NCI-H69 (cell line): ENCODE measurements at regions not wholly inside any gene's neighbourhood (a gene's known extent, or its start where the extent isn't known, plus 50 kb on each side); places are given as distances from the start of the nearest gene placed in this dataset.
A peak's percentile ranks its signal among the peaks of the same experiment; 100 is the strongest.

Experiments
- DNase-seq: peaks from one replicate; lab custom pipeline; 2025; lab: John Stamatoyannopoulos, UW

DNA sequence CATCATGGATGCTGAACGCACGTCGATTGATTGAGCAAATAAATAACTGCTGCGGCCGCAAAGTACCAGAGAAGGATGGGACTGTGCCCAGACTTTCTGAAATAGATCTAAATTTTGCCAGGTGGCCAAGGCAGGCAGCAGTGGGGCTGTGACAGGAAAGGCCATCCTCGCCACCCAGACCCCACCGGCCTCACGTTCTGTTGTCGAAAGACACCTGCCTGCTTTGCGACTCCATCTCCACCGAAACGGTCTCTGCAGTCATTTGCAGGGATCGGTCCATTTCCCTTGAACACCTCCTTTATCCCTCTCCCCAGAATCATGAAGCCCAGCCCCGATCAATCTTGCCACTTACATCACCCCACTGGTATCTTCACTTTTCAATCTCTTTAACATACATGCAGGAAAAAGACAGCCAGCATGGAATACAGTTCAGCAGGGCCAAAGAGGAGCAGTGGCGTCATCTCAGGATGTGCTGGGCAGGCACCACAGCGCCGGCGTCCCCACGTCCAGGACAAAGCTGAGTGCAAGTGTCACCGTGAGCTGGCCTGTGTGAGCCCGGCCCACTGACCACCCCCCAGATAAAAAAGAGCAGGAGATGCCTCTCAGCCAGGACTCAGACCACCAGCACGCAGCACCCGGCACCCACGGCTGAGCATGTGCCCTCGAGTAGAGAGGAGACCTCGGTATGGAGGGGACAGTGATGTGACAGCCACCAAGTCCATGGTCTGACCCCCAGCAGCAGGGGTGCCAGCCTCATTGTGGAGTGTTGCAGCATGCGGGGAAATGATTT lies 610.3 kb downstream of the TBC1D22A start:
- DNase-seq = no peak

DNA sequence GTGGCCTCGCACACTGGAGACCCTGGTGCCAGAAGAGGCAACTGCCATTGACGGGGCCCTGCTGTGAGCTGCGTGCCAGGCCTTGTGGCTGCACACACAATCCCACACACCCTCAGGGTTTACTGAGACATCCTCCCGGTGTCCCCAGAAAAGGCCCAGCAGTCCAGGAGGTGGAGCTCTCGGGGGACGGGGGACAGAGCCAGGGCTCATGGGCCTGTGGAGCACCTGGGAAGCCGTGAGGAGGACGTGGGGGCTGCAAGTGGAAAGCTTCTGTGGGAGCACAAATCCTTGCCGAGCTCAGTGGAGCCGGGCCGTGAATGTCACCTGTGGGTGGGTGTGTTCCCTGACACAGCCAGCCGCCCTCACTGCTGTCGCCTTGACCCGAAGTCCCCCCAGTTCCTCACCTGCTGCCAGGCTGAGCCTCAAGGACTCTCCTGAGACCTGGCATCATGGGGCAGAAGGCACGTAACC lies 609.7 kb downstream of the TBC1D22A start:
- no peak for DNase-seq

DNA sequence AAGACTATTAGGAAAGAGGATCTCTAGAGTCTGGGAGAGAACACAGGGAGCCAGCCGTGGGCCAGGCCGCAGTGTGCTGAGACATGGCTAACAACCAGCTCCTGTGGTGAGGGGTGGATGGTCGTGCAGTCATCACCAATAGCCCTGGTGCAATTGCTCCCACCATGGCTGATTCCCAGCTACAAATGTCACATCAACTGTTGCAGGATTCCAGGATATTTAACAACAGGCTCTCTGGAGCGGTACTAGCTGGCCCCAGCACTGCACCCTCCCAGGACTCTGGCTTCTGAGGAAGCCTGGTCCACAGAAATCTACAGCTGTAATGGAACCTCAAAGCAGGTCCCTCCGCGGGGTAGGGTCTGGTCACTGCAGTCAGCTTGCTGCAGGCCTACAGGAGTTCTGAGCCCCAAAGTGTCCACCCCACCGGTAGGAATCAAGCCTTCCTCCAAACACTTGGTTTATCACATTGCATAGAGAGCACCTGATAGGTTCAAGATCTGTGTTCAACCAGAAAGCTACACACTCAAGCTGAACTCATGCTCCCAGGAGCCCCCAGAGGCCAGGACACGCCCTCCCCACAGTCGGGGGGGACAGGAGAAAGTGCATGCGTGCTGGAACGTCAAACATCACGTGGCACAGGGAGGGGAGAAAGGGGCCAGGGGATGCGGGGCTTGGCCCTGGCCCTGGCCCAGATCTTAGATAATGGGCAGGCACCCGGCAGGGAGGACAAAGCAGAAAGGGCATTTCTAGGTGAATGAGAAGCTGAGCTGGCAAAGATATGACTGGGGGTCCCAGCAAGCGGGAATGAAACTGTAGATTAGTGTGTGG lies 609.0 kb downstream of the TBC1D22A start:
- no peak for DNase-seq

DNA sequence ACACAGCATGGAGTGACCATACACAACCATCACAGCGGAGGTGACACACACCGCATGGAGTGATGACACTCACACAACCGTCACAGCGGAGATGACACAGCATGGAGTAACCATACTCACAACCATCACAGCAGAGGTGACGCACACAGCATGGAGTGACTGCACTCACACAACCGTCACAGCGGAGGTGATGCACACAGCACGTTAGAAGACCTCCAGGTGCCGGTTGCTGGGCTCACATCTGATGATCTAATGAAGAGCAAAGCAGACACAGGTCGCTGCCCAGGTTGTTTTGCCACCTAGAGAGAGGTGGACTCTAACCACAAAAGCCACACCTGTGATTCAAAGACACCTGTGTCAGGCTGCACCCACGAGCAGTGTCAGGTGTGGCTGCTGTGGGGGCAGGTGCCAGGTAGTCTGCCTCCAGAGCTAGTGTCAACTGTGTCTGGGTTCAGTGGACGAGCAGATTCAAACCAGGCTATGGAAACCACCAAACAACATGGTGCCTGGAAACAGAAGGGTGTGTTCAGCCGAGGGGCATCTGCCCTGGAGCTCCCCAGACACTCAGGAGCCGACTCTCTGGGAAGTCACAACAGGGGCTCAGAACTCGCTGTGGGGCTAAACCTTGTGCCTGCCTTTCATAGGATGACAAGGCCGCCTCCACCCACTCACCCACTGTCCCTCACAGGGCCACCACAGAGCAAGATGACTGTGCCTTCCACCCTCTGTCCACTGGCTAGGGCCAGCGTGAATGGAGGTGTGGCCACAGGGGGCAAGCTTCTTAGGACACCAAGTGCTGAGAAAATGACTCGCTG lies 608.2 kb downstream of the TBC1D22A start:
- DNase-seq = peak; percentile 29

DNA sequence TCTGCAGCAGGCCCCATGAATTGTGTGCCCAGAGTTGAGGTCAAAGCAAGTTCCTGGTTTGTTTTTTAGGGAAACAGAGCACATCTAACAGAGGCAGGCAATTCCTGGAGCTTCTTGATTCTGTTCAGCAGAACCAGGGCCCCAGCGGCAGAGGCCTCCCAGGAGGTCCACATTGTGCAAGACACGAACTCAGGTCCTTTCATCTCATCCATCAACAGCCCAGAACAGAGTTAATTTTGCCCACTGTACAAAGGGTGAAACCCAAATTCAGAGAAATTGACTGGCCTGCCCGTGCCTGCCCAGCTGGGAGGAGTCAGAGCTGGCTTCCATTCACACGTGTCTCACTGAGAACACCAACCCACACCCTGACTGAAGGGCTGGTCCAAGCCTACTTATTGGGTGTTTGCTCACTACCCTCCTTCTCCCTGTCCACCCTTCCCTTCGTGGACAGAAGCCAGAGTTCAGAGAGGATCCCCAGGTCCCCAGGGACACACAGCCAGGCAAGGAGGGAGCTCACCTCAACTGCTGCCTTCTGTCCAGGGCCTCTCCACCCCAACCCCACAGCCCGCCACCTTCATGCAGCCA lies 607.1 kb downstream of the TBC1D22A start:
- no peak for DNase-seq

DNA sequence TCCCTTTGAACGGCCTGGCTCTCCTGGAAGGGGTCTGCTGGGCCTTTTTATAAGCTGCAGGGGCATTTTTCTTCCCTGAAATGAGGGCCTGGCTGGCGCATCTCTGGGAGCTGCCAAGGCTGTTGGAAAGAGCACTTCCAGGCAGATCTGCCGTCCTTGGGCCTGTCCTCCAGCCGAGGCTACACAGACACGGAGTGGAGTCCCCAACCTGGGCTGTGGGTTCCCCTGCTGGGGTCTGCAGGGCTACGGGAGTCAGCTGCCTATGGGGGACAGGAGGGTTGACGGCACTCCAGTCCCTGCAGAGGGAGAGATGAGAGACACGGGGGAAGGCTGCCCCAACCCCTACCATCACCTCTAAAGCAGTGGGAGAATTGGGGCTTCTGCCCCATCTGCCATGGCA lies 606.6 kb downstream of the TBC1D22A start:
- DNase-seq = no peak

DNA sequence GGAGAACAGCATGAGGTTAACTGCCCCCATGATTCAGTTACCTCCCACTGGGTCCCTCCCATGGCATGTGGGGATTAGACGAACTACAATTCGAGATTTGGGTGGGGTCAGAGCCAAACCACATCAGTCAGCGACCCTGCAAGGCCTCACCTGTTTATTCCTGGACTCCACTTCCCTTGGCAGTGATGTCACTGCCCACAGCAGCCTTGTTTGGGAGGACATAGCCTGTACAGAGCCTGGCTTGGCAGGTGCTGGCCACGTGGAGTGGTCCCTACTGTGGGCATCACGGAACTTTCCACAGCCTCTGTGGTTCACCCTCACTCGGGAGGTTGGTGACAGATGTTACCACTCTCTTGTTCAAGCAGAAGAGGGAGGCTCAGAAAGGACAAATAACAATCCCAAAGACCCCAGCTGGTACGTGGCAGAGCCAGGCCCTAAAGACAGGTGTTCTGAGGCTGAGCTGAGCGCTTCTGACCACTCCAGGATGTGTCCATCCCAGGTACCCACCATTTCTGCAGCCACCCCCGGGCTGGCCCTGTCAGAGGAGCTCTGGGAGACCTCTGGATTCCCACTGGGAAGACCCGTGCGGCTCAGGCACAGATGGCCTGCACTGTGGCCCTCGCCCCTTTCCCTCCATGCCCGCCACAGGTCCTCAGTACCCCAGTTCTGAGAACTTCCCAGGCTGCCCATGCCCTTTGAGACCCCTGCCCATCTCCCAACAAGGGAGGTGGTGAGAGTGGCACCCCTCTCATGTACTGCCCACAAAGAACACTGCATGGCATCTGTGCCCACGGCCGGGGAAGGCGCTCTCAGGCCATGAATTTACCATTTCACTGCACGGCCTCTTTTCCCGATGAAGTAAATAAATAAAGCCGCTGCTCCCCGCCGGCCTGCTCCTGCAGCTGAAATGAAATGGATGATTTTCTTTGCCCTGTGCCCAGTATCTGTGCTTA lies 605.8 kb downstream of the TBC1D22A start:
- DNase-seq = no peak

DNA sequence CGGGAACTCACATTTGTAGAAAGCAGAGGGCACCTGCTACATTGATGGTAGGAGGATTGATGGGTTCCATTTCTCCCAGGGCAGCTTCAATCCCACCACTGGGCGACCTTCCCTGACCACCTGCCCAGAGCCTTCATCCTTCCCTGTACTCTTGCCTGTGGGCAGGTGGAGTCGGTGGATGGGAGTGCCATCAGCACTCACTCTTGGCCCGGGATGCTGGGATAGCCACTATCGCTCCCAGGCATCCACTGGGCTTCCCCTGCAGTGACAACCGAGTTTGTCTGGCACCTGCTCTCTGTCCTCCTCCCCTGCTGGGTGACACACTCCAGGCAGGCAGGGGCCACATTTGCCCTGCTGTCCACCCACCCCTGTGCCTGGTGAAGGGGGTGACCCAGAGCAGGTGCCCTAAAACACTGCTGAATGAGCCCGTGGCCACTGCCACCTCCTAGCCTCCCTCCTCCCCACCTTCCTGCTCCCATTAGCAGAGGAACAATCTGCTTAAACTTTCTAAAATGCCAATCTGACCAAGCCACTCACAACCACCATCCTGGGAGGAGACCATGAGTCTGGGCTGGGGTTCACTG lies 604.7 kb downstream of the TBC1D22A start:
- DNase-seq = no peak

DNA sequence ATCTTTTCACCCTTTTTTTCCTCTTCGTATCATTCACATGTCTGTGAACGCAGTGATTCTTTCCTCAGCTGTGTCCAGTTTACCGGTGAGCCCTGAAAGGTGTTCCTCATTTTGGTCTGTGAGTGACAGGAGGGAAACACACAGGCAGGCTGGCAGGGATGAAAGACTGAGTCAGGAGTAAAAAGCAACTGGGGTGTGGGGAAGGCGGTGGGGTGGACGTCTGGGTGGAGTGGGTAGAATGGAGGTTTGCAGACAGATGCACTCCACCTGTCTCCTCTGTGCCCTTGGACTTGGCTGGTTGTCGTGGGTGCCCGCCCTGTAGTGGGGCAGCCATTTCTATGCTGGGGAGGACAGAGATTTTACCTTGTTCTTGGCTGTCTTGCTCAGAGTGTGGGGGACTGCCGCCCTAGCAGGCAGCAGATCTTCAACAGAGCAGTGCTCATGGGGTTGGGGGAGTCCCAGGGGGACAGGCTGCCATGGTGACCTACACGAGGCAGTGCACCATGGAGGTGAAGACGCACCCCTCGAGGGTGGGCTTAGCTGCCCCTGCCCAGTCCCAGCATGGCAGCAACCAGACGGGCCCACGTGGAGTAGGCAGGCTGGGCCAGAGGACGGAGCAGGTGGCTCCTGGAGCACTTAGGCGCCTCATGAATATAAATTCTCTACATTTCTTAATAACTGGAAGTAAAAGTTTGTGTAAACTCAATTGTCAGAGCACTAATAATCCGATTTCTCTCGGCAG lies 603.7 kb downstream of the TBC1D22A start:
- no peak for DNase-seq

DNA sequence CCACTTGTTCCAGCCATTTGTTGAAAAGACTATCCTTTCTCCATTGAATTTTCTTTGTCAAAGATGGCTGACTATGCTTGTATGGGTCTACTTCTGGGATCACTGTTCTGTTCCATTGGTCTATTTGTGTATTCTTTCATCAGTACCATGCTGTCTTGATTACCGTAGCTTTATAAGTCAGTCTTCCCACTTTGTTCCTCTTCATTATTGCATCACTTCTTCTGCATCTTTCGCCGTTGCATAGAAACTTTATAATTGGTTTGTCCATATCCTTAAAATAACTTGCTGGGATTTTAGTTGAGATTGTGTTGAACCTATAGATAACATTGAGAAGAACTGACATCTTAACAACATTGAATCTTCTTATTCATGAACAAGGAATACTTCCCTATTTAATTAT lies 598.8 kb downstream of the TBC1D22A start:
- DNase-seq = no peak

DNA sequence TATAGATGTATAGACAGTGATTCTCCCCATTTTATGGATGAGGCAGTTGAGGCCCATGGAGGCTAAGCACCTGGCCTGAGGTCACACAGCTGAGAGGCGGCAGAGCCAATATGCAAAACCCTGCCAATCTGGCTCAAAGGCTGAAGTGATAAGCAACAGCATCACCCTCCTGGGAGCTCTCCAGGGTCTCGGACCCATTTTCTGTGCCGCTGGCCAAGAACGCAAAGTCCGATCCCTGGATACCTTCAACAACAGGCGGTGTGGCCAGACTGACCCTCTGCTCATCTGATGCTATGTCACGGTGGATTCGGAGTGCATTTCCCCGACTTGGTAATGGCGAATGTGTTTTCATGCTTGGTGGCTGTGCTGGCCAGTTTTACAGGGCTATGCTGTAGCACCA lies 595.0 kb downstream of the TBC1D22A start:
- DNase-seq = no peak

DNA sequence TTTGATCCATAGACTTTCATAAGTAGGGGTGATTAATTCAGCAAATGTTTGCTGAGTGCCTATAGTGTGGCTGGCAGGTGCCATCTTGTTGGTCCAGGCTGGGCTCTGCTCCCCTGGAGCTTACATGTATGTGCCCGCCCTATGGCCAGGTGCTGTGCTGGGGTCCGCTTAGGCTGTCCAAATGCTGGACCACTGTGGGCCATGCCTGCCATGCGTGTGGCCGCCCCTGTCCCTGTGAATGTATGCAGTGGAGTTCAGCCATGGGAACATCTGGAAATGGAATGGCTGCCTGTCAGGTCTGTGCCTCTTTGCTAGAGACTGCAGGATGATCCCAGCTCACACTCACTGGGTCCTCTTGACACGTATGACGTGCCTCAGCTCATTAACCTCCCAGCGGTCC lies 594.6 kb downstream of the TBC1D22A start:
- no peak for DNase-seq

DNA sequence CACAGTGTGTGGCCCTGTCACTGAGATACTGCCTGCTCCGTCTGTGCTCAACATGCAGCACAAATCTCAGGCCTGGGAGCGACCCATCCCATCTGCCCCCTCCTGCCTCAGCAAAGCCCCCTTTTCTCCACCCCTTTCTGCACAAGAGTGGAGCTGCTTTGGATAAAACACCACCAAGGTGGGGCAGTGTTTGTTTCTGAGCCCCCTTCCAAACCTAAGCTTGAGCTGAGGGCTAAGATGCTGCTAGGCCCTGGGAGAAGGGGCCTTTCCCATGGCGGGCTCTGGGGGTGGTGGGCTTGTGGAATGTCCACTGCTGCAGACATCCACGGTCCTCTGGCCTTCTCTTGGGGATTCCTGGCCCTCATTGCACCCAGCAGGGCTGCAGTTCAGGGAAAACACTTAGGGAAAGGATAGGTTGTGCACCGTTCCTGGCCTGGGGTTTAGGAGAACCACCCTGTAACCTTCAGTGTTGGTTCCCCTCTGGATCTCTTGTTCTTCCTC lies 594.1 kb downstream of the TBC1D22A start:
- no peak for DNase-seq

DNA sequence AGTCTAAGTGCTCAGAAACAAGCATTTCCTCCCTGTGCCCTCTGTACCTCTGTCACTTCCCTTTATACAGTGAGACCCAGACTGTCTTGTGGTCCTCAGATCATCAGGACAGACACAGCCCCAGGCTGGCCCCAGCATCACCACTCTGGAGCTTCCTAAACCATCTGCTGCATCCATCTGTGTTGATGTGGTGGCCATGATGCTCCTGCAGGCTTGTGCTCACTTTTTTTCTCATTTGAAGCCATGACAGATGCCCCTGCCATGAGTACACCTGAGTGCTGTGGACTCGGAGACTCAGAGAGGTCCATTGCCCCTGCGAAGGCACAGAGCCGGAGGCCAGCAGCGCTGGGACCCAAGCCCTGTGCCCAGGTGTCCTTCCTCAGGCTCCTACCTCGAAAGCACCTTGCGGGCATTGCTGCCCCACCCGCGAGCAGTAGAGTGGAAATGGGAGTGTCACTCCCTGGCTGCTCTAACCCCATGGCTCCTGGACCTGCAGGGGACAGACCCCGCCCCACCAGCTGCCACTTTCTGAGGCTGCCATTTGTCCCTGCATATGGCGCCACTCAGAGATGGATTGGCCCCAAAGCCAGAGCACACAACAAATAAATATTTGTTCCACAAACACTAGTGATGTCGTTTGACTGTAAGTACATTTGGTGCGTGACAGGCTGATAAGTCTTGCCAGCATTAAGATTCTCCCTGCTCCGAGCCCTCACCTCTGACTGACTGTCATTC lies 593.5 kb downstream of the TBC1D22A start:
- DNase-seq = peak; percentile 37

DNA sequence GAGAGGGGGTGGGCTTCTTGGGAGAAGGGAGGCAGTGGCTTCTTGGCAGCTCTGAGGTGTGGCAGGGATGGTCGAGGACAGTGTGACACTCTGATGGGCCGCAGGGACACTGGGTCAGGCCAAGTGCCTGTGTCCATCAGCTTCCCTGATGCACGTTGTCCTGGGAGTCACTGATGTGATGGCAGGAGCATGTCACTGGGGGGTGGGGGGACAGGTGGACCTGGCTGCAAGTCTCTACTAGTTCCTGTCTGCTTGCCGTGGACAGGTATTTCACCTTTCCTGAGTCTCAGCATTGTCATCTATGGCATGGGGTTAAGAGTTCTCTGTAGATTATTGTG lies 592.9 kb downstream of the TBC1D22A start:
- no peak for DNase-seq

DNA sequence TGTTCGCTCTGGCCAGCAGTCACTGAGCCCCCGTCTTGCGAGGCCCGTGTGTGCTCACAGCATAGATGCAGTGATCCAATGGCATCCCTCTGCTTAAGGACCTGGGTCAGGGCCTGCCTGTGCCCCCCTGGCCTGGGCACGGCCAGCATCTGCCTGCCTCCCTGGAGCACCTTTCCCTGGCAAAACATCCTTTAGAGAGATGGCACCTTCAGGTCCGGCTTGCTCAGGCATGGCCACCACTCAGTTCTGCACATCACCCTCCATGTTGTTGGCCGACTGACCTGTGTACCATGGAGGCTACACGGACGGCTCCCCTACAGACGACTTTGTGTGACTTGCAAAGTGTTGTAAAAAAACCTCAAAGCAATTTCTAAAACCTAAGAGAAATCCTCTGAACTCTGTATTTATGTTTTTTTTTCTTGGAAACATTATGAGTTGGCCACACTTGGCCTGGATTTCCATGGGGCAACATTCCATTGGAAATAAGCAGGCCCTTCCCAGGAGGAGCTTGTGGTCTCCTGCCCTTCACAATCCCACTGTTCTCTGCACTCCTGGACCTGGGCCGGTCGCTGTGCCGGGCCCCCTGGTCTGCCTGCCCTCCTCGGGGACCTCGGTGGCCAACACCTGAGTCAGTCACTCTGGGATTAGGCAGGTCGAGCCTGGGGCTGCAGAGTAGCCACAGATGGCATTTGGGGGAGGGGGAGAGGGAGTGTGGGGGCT lies 592.4 kb downstream of the TBC1D22A start:
- DNase-seq = no peak

DNA sequence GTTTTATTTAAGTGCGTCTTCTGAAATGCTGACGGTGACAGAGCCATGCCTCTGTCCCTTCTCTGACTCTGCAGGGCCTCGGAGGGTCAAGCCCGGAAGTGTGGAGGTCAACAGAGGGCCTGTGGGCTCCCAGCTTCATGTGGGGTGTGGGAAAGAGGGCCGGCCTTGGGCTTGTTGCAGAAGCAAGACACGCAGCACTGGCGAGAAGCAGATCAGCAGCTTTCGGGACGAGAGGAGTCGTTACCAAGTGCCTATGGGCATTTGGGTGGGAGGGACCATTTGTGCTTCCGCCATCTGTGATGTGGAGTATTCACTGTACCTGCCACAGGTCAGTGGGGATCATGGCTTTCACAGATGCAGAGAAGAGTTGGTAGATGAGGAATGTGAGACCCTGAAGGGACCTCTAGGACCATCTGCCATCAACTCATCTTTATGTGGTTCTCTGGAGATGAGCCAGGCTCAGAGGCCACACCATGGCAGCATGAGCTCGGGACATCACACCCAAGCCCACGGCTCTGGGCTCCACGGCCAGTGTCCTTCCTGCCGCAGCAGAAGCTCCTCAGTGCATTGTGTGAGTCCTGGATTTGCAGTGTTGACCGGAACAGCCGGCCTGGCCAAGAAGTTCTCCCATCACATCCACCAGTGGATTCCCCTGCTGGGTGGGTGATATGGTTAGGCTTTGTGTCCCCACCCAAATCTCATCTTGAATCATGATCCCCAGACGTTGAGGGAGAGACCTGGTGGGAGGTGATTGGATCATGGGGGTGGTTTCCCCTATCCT lies 590.7 kb downstream of the TBC1D22A start:
- DNase-seq = no peak
